ENCODE measurements at regions not wholly inside any gene's neighbourhood (a gene's known extent, or its start where the extent isn't known, plus 50 kb on each side); places are given as distances from the start of the nearest gene placed in this dataset.
"Not testable (repeated sequence)": the region's sequence is repeated elsewhere in the genome, so short reads cannot be mapped to it uniquely, and the experiment has no call there.

- TF ChIP-seq CTCF (conservative IDR thresholded peaks at IDR 0.05) = peak; percentile 27
- TF ChIP-seq ZFX (IDR thresholded peaks at IDR 0.05) = no peak
- H3K27ac ChIP-seq = no peak overlapping the region
Observed at GRCh38 chr3:110881069-110881468, 190.5 kb upstream of the NECTIN3 start.

GRCh38 chr3:110886222-110886893 lies 185.3 kb upstream of the NECTIN3 start:
- TF ChIP-seq ZFX (IDR thresholded peaks at IDR 0.05) (no peak), CTCF (conservative IDR thresholded peaks at IDR 0.05) (no peak)
- no peak overlapping the region for H3K27ac ChIP-seq

- TF ChIP-seq ZFX (IDR thresholded peaks at IDR 0.05) (no peak), CTCF (conservative IDR thresholded peaks at IDR 0.05) (no peak)
- H3K27ac ChIP-seq = no peak overlapping the region
Observed at GRCh38 chr3:110887176-110887575, 184.4 kb upstream of the NECTIN3 start.

GRCh38 chr3:110888625-110889375 lies 182.8 kb upstream of the NECTIN3 start:
- not testable (repeated sequence) for H3K27ac ChIP-seq

GRCh38 chr3:110889376-110889699 lies 182.3 kb upstream of the NECTIN3 start:
- H3K27ac ChIP-seq = not testable (repeated sequence)

- no peak for TF ChIP-seq ZFX (IDR thresholded peaks at IDR 0.05)
- TF ChIP-seq CTCF (conservative IDR thresholded peaks at IDR 0.05) = no peak
- H3K27ac ChIP-seq = no peak overlapping the region
Observed at GRCh38 chr3:110894574-110894973, 177.0 kb upstream of the NECTIN3 start.

GRCh38 chr3:110895054-110895453 lies 176.6 kb upstream of the NECTIN3 start:
- no peak overlapping the region for H3K27ac ChIP-seq
- TF ChIP-seq ZFX (IDR thresholded peaks at IDR 0.05) = no peak
- no peak for TF ChIP-seq CTCF (conservative IDR thresholded peaks at IDR 0.05)

- TF ChIP-seq CTCF (conservative IDR thresholded peaks at IDR 0.05) (no peak), ZFX (IDR thresholded peaks at IDR 0.05) (no peak)
- H3K27ac ChIP-seq = no peak overlapping the region
Observed at GRCh38 chr3:110897046-110897445, 174.6 kb upstream of the NECTIN3 start.
